Neural progenitor cell (in vitro differentiated cells): ENCODE measurements at regions not wholly inside any gene's neighbourhood (a gene's known extent, or its start where the extent isn't known, plus 50 kb on each side); places are given as distances from the start of the nearest gene placed in this dataset.

Experiments used
- DNase-seq: peaks from one replicate; pipeline ENCODE4 v3.0.0-alpha.2; 2016; ENCODE audit warnings: low spot score
- H2AFZ ChIP-seq: fragments of 200-600 bp; sonication (generic); replicated peaks from 2 replicates; pipeline ENCODE4 v1.6.1; 2016; ENCODE audit warnings: antibody characterized with exemption
- H3F3A ChIP-seq: fragments of 200-600 bp; sonication (generic); 2 replicates; pipeline ENCODE4 v1.6.1; 2016; ENCODE audit warnings: antibody characterized with exemption, low read depth
- H3K27ac ChIP-seq: fragments of 200-600 bp; sonication (generic); 2 replicates; pipeline ENCODE4 v1.5.1; 2016; ENCODE audit warnings: mild to moderate bottlenecking
- H3K27me3 ChIP-seq: fragments of 200-600 bp; sonication (generic); 2 replicates; pipeline ENCODE4 v1.6.1; 2016; ENCODE audit warnings: mild to moderate bottlenecking, moderate library complexity
- H3K36me3 ChIP-seq: fragments of 200-600 bp; sonication (generic); 2 replicates; pipeline ENCODE4 v1.5.1; 2016
- H3K4me1 ChIP-seq: fragments of 200-600 bp; sonication (generic); 2 replicates; pipeline ENCODE4 v1.6.1; 2016; ENCODE audit warnings: mixed run types
- H3K4me2 ChIP-seq: fragments of 200-600 bp; sonication (generic); 2 replicates; pipeline ENCODE4 v1.6.1; 2016
- H3K4me3 ChIP-seq: fragments of 200-600 bp; sonication (generic); 2 replicates; pipeline ENCODE4 v1.5.1; 2016
- H3K79me2 ChIP-seq: fragments of 200-600 bp; sonication (generic); 2 replicates; pipeline ENCODE4 v1.6.1; 2016; ENCODE audit warnings: low read depth
- H3K9ac ChIP-seq: fragments of 200-600 bp; sonication (generic); 2 replicates; pipeline ENCODE4 v1.6.1; 2016
- H3K9me3 ChIP-seq: fragments of 200-600 bp; sonication (generic); 2 replicates; pipeline ENCODE4 v1.5.1; 2016; ENCODE audit warnings: low read depth
- H4K20me1 ChIP-seq: fragments of 200-600 bp; sonication (generic); 2 replicates; pipeline ENCODE4 v1.6.1; 2016; ENCODE audit warnings: low read depth
- H3K27ac Mint-ChIP-seq: 3 replicates; pipeline ENCODE4 v1.8.0; 2021; ENCODE audit warnings: mixed read lengths
- H3K27me3 Mint-ChIP-seq: 2 replicates; pipeline ENCODE4 v1.8.0; 2022; ENCODE audit warnings: low read depth, mild to moderate bottlenecking, inconsistent platforms, moderate library complexity, mixed read lengths; ENCODE audit not compliant: insufficient read depth
- H3K36me3 Mint-ChIP-seq: 3 replicates; pipeline ENCODE4 v1.8.0; 2021; ENCODE audit warnings: mixed read lengths
- H3K4me1 Mint-ChIP-seq: 3 replicates; pipeline ENCODE4 v1.8.0; 2021; ENCODE audit warnings: mixed read lengths
- H3K4me3 Mint-ChIP-seq: 3 replicates; pipeline ENCODE4 v1.8.0; 2021; ENCODE audit warnings: mild to moderate bottlenecking, moderate library complexity, mixed read lengths
- H3K9me3 Mint-ChIP-seq: 3 replicates; pipeline ENCODE4 v1.8.0; 2020; ENCODE audit warnings: mixed read lengths
- CTCF ChIP-seq: fragments of 200-600 bp; sonication (generic); IDR thresholded peaks from 2 replicates; pipeline ENCODE4 v1.5.1; 2017; ENCODE audit warnings: antibody characterized with exemption, mild to moderate bottlenecking
- EZH2 ChIP-seq: fragments of 200-600 bp; sonication (generic); IDR thresholded peaks from 2 replicates; pipeline ENCODE4 v1.6.1; 2017; ENCODE audit warnings: antibody characterized with exemption, mild to moderate bottlenecking, moderate library complexity
- EZH2phosphoT487 ChIP-seq: fragments of 200-600 bp; sonication (generic); IDR thresholded peaks from 2 replicates; pipeline ENCODE4 v1.6.1; 2017; ENCODE audit warnings: antibody characterized with exemption

GRCh38 chr7:68155676-68156075 lies 1159.0 kb downstream of the TYW1 start:
- Histone ChIP-seq H2AFZ (no peak overlapping the region), H3K79me2 (no peaks in the 10 kb centered on the region), H3K4me1 (peaks cover 10% of the 10 kb centered on the region), H3K4me3 (no peak overlapping the region), H3K27ac (no peak overlapping the region), H3K36me3 (no peaks in the 10 kb centered on the region), H3K27me3 (no peaks in the 10 kb centered on the region), H3F3A (no peaks in the 10 kb centered on the region), H3K9me3 (no peaks in the 10 kb centered on the region), H3K4me2 (no peak overlapping the region), H3K9ac (no peak overlapping the region), H4K20me1 (no peaks in the 10 kb centered on the region)
- Mint-ChIP-seq H3K4me3 (no peak overlapping the region), H3K27ac (no peak overlapping the region), H3K9me3 (no peaks in the 10 kb centered on the region), H3K36me3 (no peaks in the 10 kb centered on the region), H3K27me3 (no peaks in the 10 kb centered on the region), H3K4me1 (peaks cover 5% of the 10 kb centered on the region)
- DNase-seq: no peak
- TF ChIP-seq CTCF (no peak), EZH2phosphoT487 (no peak), EZH2 (no peak)

- no peak overlapping the region for H3K27ac ChIP-seq
- Mint-ChIP-seq H3K4me3 (no peak overlapping the region), H3K27me3 (no peaks in the 10 kb centered on the region), H3K4me1 (peaks cover 5% of the 10 kb centered on the region), H3K36me3 (no peaks in the 10 kb centered on the region), H3K27ac (no peak overlapping the region), H3K9me3 (no peaks in the 10 kb centered on the region)
- no peaks in the 10 kb centered on the region for H3K9me3 ChIP-seq
- no peak for TF ChIP-seq EZH2
- TF ChIP-seq EZH2phosphoT487: no peak
- no peak for TF ChIP-seq CTCF
- H3K4me1 ChIP-seq: peaks cover 10% of the 10 kb centered on the region
- no peak overlapping the region for H2AFZ ChIP-seq
- peak overlapping the region; percentile 0 for H3K4me2 ChIP-seq
- no peaks in the 10 kb centered on the region for H3K27me3 ChIP-seq
- H3K36me3 ChIP-seq: no peaks in the 10 kb centered on the region
- H4K20me1 ChIP-seq: no peaks in the 10 kb centered on the region
- H3K9ac ChIP-seq: no peak overlapping the region
- DNase-seq: no peak
- H3K4me3 ChIP-seq: no peak overlapping the region
- H3F3A ChIP-seq: no peaks in the 10 kb centered on the region
- no peaks in the 10 kb centered on the region for H3K79me2 ChIP-seq
Measured at GRCh38 chr7:68158686-68159295, 1162.2 kb downstream of the TYW1 start.

GRCh38 chr7:68162712-68163111 lies 1166.1 kb downstream of the TYW1 start:
- Mint-ChIP-seq H3K4me1 (peaks cover 5% of the 10 kb centered on the region), H3K27me3 (peaks cover 4% of the 10 kb centered on the region), H3K4me3 (no peak overlapping the region), H3K9me3 (no peaks in the 10 kb centered on the region), H3K27ac (no peak overlapping the region), H3K36me3 (no peaks in the 10 kb centered on the region)
- H3K79me2 ChIP-seq: no peaks in the 10 kb centered on the region
- no peak overlapping the region for H3K4me3 ChIP-seq
- H2AFZ ChIP-seq: no peak overlapping the region
- DNase-seq: no peak
- H3K9ac ChIP-seq: no peak overlapping the region
- H3K36me3 ChIP-seq: no peaks in the 10 kb centered on the region
- TF ChIP-seq EZH2 (no peak), EZH2phosphoT487 (no peak), CTCF (no peak)
- no peaks in the 10 kb centered on the region for H3F3A ChIP-seq
- peaks cover 10% of the 10 kb centered on the region for H3K4me1 ChIP-seq
- no peaks in the 10 kb centered on the region for H3K27me3 ChIP-seq
- no peak overlapping the region for H3K27ac ChIP-seq
- H4K20me1 ChIP-seq: no peaks in the 10 kb centered on the region
- H3K9me3 ChIP-seq: no peaks in the 10 kb centered on the region
- no peak overlapping the region for H3K4me2 ChIP-seq
